Inflammatory macrophage (primary cell): ENCODE measurements at regions not wholly inside any gene's neighbourhood (a gene's known extent, or its start where the extent isn't known, plus 50 kb on each side); places are given as distances from the start of the nearest gene placed in this dataset.
"Not testable (repeated sequence)": the region's sequence is repeated elsewhere in the genome, so short reads cannot be mapped to it uniquely, and the experiment has no call there.

ENCODE experiments used
- DNase-seq, 2 donors: peaks; one replicate each; pipeline ENCODE4 v3.0.0-alpha.2; 2020 to 2022

- DNase-seq: not testable (repeated sequence)
These were observed 51.1 kb upstream of the RASSF6 start for GRCh38 chr4:73671348-73671747.

- DNase-seq: no peak
These were observed 53.0 kb upstream of the RASSF6 start for GRCh38 chr4:73673286-73673685.

- DNase-seq: no peak
These were observed 54.2 kb upstream of the RASSF6 start for GRCh38 chr4:73674451-73674919.

GRCh38 chr4:73675623-73676022, 55.4 kb upstream of the RASSF6 start:
- DNase-seq: no peak

- no peak for DNase-seq
These were observed 55.9 kb upstream of the RASSF6 start for GRCh38 chr4:73676136-73676535.

- no peak for DNase-seq
These were observed 56.7 kb upstream of the RASSF6 start for GRCh38 chr4:73676861-73677323.

- no peak for DNase-seq
These were observed 59.6 kb upstream of the RASSF6 start for GRCh38 chr4:73679836-73680235.

GRCh38 chr4:73681776-73682175, 58.6 kb upstream of the CXCL8 start:
- DNase-seq: no peak

- no peak for DNase-seq
These were observed 57.9 kb upstream of the CXCL8 start for GRCh38 chr4:73682508-73682907.

GRCh38 chr4:73683033-73683432, 57.3 kb upstream of the CXCL8 start:
- DNase-seq: no peak

GRCh38 chr4:73683456-73683855, 56.9 kb upstream of the CXCL8 start:
- peak; percentile 30 to 64 for DNase-seq

- no peak for DNase-seq
These were observed 56.3 kb upstream of the CXCL8 start for GRCh38 chr4:73684097-73684496.

- DNase-seq: no peak
These were observed 55.3 kb upstream of the CXCL8 start for GRCh38 chr4:73685052-73685451.

GRCh38 chr4:73687421-73687820, 52.9 kb upstream of the CXCL8 start:
- no peak for DNase-seq

- DNase-seq: peak; percentile 50 to 75
These were observed 50.2 kb upstream of the CXCL8 start for GRCh38 chr4:73690051-73690738.
